ENCODE measurements at regions not wholly inside any gene's neighbourhood (a gene's known extent, or its start where the extent isn't known, plus 50 kb on each side); places are given as distances from the start of the nearest gene placed in this dataset.

DNA sequence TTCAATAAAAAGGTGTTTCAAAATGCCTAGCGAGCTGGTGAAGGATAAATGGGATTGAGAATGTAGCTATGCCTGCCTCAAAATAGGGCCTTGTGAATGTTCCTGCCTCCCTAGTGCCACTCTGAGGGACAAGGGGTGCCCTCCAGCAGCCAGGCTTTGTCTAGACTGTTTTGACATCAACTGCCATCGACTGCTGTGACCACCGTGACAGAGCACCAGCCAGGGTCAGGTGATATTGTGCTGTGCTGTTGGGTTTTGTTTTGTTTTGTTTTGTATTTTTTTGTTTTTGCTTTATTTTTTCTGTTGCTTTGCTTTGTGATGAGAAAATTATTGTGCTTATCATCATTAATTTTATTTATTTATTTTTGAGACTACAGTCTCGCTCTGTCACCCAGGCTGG is 144.8 kb downstream of the SMAD6 start:
- Histone ChIP-seq H2BK5ac (ENCODE audit: insufficient read length, low read length) (no peak overlapping the region), H3K4me1 (ENCODE audit: insufficient read depth, low read length) (no peaks in the 10 kb centered on the region), H4K91ac (ENCODE audit: insufficient read length, low read depth, low read length) (no peak overlapping the region), H3T11ph (ENCODE audit: low read length) (no peak overlapping the region), H3K14ac (ENCODE audit: insufficient read depth, low read length) (no peak overlapping the region), H2BK120ac (ENCODE audit: low read depth, low read length, poor library complexity, severe bottlenecking) (no peak overlapping the region), H3K27ac (ENCODE audit: insufficient read length, low read depth, low read length) (no peak overlapping the region), H2AFZ (ENCODE audit: low read length) (no peak overlapping the region), H3K18ac (ENCODE audit: insufficient read length, low read depth, low read length) (no peak overlapping the region), H3K23me2 (ENCODE audit: insufficient read length, low read depth, low read length, poor library complexity, severe bottlenecking) (peaks cover 5% of the 10 kb centered on the region), H3K4me2 (ENCODE audit: insufficient read depth, insufficient read length, low read length) (no peak overlapping the region), H3K56ac (ENCODE audit: insufficient read length, low read depth, low read length) (no peak overlapping the region), H3K79me1 (ENCODE audit: insufficient read depth, low read depth, low read length, poor library complexity, severe bottlenecking) (no peaks in the 10 kb centered on the region), H3K4ac (ENCODE audit: low read depth, low read length) (no peak overlapping the region), H3K79me2 (ENCODE audit: insufficient read depth, low read length) (no peaks in the 10 kb centered on the region), H2BK15ac (ENCODE audit: low read depth, low read length) (no peak overlapping the region), H3K9ac (ENCODE audit: extremely low read depth, insufficient read length, low read length) (no peak overlapping the region), H2AK5ac (ENCODE audit: insufficient read length, low read length) (no peak overlapping the region), H4K8ac (replicated peaks; ENCODE audit: insufficient read length, low read depth, low read length) (no peak overlapping the region), H3K23ac (ENCODE audit: insufficient read length, low read depth, low read length) (no peak overlapping the region), H4K20me1 (ENCODE audit: control insufficient read depth, insufficient read depth, insufficient read length) (no peaks in the 10 kb centered on the region), H2BK12ac (ENCODE audit: insufficient read length, low read depth, low read length) (no peak overlapping the region), H3K9me3 (ENCODE audit: control insufficient read depth, low read depth, low read length) (no peaks in the 10 kb centered on the region), H3K27me3 (ENCODE audit: insufficient read depth, low read length) (peaks cover 8% of the 10 kb centered on the region; the same call in 1 of the 2 replicates), H2BK20ac (ENCODE audit: low read depth, low read length, poor library complexity, severe bottlenecking) (no peak overlapping the region), H4K5ac (ENCODE audit: insufficient read length, low read depth, low read length) (no peak overlapping the region)
- TF ChIP-seq, protein P1, sequence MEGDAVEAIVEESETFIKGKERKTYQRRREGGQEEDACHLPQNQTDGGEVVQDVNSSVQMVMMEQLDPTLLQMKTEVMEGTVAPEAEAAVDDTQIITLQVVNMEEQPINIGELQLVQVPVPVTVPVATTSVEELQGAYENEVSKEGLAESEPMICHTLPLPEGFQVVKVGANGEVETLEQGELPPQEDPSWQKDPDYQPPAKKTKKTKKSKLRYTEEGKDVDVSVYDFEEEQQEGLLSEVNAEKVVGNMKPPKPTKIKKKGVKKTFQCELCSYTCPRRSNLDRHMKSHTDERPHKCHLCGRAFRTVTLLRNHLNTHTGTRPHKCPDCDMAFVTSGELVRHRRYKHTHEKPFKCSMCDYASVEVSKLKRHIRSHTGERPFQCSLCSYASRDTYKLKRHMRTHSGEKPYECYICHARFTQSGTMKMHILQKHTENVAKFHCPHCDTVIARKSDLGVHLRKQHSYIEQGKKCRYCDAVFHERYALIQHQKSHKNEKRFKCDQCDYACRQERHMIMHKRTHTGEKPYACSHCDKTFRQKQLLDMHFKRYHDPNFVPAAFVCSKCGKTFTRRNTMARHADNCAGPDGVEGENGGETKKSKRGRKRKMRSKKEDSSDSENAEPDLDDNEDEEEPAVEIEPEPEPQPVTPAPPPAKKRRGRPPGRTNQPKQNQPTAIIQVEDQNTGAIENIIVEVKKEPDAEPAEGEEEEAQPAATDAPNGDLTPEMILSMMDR (conservative IDR thresholded peaks at IDR 0.05), result no peak
- Mint-ChIP-seq H3K4me1 (peaks cover 16 to 20% of the 10 kb centered on the region in 2 experiments), H3K27me3 (ENCODE audit: low read depth) (peaks cover 35% of the 10 kb centered on the region), H3K4me3 (no peak overlapping the region), H3K27ac (no peak overlapping the region), H3K9me3 (no peaks in the 10 kb centered on the region), H3K36me3 (ENCODE audit: insufficient read depth in 1 of 3, low read depth in 3 of 3) (no peaks in the 10 kb centered on the region; a peak in 1 of 7 replicates)
- peak; percentile 12 for DNase-seq
- no CpG with 5 or more reads among the region's 4 CpGs for WGBS (ENCODE audit: extremely low coverage, insufficient read length, low lambda C conversion rate)

All from H9 (cell line).